Activated T-helper 2 cell treated with anti-CD3 and anti-CD28 coated beads, Interferon-gamma antibody, Interleukin-2, Interleukin-4, amounts not matched to agents 10 μg/mL and 5 μg/mL and 100 μg/mL, durations not matched to agents 14 hours and 24 hours and 36 hours (primary cell): ENCODE measurements at regions not wholly inside any gene's neighbourhood (a gene's known extent, or its start where the extent isn't known, plus 50 kb on each side); places are given as distances from the start of the nearest gene placed in this dataset.

Experiments used
- DNase-seq: peaks from one replicate; pipeline ENCODE4 v3.0.0; 2021; ENCODE audit warnings: low spot score
- H3K27ac Mint-ChIP-seq: one replicate; pipeline ENCODE4 v1.8.0; 2021; ENCODE audit warnings: mixed read lengths
- H3K27me3 Mint-ChIP-seq: one replicate; pipeline ENCODE4 v1.8.0; 2021; ENCODE audit warnings: low read depth, mixed read lengths
- H3K36me3 Mint-ChIP-seq: one replicate; pipeline ENCODE4 v1.8.0; 2021; ENCODE audit warnings: low read depth, mixed read lengths
- H3K4me1 Mint-ChIP-seq: one replicate; pipeline ENCODE4 v1.8.0; 2021; ENCODE audit warnings: low read depth, mixed read lengths
- H3K4me3 Mint-ChIP-seq: one replicate; pipeline ENCODE4 v1.8.0; 2021; ENCODE audit warnings: low read depth, mild to moderate bottlenecking, moderate library complexity, mixed read lengths
- H3K9me3 Mint-ChIP-seq: one replicate; pipeline ENCODE4 v1.8.0; 2021; ENCODE audit warnings: mixed read lengths
- intact Hi-C: fragments of 100-400 bp; cut with micrococcal nuclease; formaldehyde crosslinking; loops from one replicate; pipeline ENCODE4 v1.15.1; 2023

DNA sequence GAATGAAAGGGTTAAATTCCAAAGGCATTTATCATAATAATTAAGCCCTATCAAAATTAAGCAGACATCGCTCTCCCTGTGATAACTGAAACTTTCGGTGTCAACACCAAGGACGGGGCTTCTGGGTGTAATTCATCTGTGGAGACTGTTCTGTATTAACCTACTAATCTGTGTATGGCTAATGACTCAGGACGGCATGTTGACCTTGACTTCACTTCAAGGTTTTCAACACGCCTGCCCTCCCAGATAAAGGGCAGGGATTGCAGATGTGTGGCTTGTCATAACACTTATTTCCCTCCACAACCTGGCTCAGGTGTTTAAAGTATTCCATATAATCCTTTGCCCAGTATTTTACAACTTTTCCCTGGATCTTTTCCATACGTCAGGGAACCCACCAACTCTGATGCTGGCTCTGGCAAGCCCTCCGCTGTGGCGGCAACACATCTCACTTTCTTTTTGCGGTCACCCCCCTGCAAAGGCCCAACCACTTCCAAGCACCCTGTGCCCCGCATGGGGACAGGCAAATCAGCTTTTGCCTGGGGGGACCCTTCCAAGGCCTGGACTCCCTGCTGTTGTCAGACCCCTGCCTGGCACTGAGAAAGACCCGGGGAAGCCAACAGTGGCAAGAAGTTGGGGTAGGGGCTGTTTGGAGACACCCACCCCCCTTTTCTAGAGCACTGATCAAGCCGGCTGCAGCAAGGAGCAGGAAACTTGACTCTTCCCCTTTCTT, 93.2 kb upstream of the MEF2A start:
- H3K36me3 Mint-ChIP-seq = no peaks in the 10 kb centered on the region
- H3K27me3 Mint-ChIP-seq = no peaks in the 10 kb centered on the region
- H3K27ac Mint-ChIP-seq = no peak overlapping the region
- no peaks in the 10 kb centered on the region for H3K9me3 Mint-ChIP-seq
- H3K4me1 Mint-ChIP-seq = peaks cover 7% of the 10 kb centered on the region
- no peak for DNase-seq
- intact Hi-C loops = no loop called here
- H3K4me3 Mint-ChIP-seq = no peak overlapping the region

GRCh38 chr15:99473981-99474906, 91.5 kb upstream of the MEF2A start:
- intact Hi-C loops = no loop called here
- no peak for DNase-seq
- Mint-ChIP-seq H3K4me1 (peaks cover 7% of the 10 kb centered on the region), H3K4me3 (no peak overlapping the region), H3K27ac (no peak overlapping the region), H3K27me3 (no peaks in the 10 kb centered on the region), H3K9me3 (no peaks in the 10 kb centered on the region), H3K36me3 (no peaks in the 10 kb centered on the region)

GRCh38 chr15:99474909-99475753, 90.7 kb upstream of the MEF2A start:
- Mint-ChIP-seq H3K9me3 (no peaks in the 10 kb centered on the region), H3K27ac (no peak overlapping the region), H3K27me3 (no peaks in the 10 kb centered on the region), H3K36me3 (no peaks in the 10 kb centered on the region), H3K4me1 (peaks cover 7% of the 10 kb centered on the region), H3K4me3 (no peak overlapping the region)
- intact Hi-C loops = no loop called here
- DNase-seq = no peak

DNA sequence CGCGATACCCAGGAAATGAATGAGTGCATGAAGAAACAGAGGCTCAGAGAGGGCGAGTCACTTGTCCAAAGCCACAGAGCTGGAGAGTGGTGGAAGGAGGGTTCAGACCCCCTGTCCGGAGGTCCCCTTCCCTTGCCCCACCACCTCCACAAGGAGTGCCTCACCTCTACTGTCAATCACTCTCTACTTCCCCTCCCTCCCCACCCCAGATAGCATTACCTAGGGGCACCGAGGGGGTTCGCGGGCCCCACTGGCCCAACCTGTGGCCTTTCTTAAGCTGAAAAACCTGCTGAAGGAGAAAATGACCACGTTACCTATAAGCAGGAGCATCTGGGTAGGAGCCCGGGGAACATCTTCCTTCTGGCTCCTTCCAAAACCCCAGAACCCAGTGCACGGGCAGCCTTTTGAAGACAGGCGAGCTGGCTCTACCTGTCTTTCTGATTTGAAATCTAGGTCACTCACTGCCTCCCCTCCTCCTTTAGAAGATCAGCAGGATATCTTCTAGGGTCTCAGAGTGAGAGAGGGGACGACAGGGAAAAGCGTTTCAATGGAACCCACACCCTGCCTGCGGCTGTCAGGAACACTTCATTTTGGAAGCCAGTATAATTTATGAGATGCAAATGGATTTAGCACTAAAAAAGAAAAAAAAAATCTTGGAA, 89.9 kb upstream of the MEF2A start:
- no peak for DNase-seq
- intact Hi-C loops = no loop called here
- no peaks in the 10 kb centered on the region for H3K36me3 Mint-ChIP-seq

GRCh38 chr15:99476413-99477222, 89.2 kb upstream of the MEF2A start:
- Mint-ChIP-seq H3K4me3 (no peak overlapping the region), H3K4me1 (peaks cover 7% of the 10 kb centered on the region), H3K27ac (no peak overlapping the region), H3K27me3 (no peaks in the 10 kb centered on the region), H3K9me3 (no peaks in the 10 kb centered on the region), H3K36me3 (no peaks in the 10 kb centered on the region)
- intact Hi-C loops = no loop called here
- DNase-seq = no peak

More for the DNA sequence above, 89.9 kb upstream of the MEF2A start:
- H3K27me3 Mint-ChIP-seq = no peaks in the 10 kb centered on the region
- no peak overlapping the region for H3K4me3 Mint-ChIP-seq
- H3K27ac Mint-ChIP-seq = no peak overlapping the region
- peaks cover 7% of the 10 kb centered on the region for H3K4me1 Mint-ChIP-seq
- H3K9me3 Mint-ChIP-seq = no peaks in the 10 kb centered on the region

DNA sequence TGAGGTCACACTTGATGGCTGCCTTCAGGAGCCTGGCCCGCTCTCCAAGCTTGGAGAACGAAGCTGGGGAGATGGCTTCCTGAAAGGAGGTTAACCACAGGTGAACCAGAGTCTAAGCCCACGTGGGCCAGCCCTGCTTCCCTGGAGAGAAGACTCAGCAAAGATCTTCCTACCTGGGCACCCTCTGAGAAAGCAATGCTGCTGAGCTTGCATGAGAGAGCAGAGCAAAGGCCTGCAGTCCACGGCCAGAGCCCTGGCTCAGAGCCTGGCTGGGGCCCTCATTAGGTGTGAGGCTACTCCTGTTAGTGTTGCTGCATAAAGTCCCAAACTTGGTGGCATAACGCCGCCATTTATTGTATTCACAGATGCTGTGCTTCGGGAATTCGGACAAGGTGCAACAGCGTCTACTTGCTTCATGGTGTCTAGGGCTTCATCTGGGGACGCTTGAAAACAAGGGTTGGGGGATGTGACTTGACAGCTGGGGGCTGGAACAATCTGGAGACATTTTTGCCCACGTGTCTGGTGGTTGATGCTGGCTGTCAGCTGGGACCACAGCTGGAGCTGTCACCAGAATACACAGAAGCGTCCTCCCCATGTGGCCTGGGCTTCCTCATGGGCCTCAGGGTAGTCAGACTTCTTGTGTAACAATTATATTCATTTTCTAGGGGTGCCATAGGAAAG, 87.9 kb upstream of the MEF2A start:
- H3K27me3 Mint-ChIP-seq = no peaks in the 10 kb centered on the region
- H3K4me1 Mint-ChIP-seq = peaks cover 13% of the 10 kb centered on the region
- intact Hi-C loops = no loop called here
- no peak overlapping the region for H3K4me3 Mint-ChIP-seq
- no peak overlapping the region for H3K27ac Mint-ChIP-seq
- H3K36me3 Mint-ChIP-seq = no peaks in the 10 kb centered on the region
- no peak for DNase-seq
- no peaks in the 10 kb centered on the region for H3K9me3 Mint-ChIP-seq

GRCh38 chr15:99478977-99479376, 86.8 kb upstream of the MEF2A start:
- no peaks in the 10 kb centered on the region for H3K9me3 Mint-ChIP-seq
- no peak overlapping the region for H3K4me3 Mint-ChIP-seq
- DNase-seq = no peak
- H3K27ac Mint-ChIP-seq = no peak overlapping the region
- H3K4me1 Mint-ChIP-seq = peaks cover 13% of the 10 kb centered on the region
- H3K36me3 Mint-ChIP-seq = no peaks in the 10 kb centered on the region
- intact Hi-C loops = no loop called here
- H3K27me3 Mint-ChIP-seq = no peaks in the 10 kb centered on the region

- intact Hi-C loops = no loop called here
- DNase-seq = no peak
- H3K9me3 Mint-ChIP-seq = no peaks in the 10 kb centered on the region
- H3K4me3 Mint-ChIP-seq = no peak overlapping the region
- H3K27ac Mint-ChIP-seq = no peak overlapping the region
- H3K4me1 Mint-ChIP-seq = peaks cover 13% of the 10 kb centered on the region
- no peaks in the 10 kb centered on the region for H3K36me3 Mint-ChIP-seq
- no peaks in the 10 kb centered on the region for H3K27me3 Mint-ChIP-seq
These were observed 85.6 kb upstream of the MEF2A start for GRCh38 chr15:99480016-99480810.

GRCh38 chr15:99481113-99481950, 84.5 kb upstream of the MEF2A start:
- Mint-ChIP-seq H3K4me1 (peaks cover 20% of the 10 kb centered on the region), H3K4me3 (no peak overlapping the region), H3K27me3 (no peaks in the 10 kb centered on the region), H3K36me3 (no peaks in the 10 kb centered on the region), H3K9me3 (no peaks in the 10 kb centered on the region), H3K27ac (no peak overlapping the region)
- intact Hi-C loops = no loop called here
- no peak for DNase-seq

- no peaks in the 10 kb centered on the region for H3K36me3 Mint-ChIP-seq
- H3K9me3 Mint-ChIP-seq = no peaks in the 10 kb centered on the region
- peaks cover 16% of the 10 kb centered on the region for H3K4me1 Mint-ChIP-seq
- no peaks in the 10 kb centered on the region for H3K27me3 Mint-ChIP-seq
- no peak overlapping the region for H3K4me3 Mint-ChIP-seq
- no peak overlapping the region for H3K27ac Mint-ChIP-seq
- DNase-seq = no peak
- intact Hi-C loops = no loop called here
These were observed 83.9 kb upstream of the MEF2A start for GRCh38 chr15:99481951-99482230.
